ENCODE measurements at regions not wholly inside any gene's neighbourhood (a gene's known extent, or its start where the extent isn't known, plus 50 kb on each side); places are given as distances from the start of the nearest gene placed in this dataset.

DNA sequence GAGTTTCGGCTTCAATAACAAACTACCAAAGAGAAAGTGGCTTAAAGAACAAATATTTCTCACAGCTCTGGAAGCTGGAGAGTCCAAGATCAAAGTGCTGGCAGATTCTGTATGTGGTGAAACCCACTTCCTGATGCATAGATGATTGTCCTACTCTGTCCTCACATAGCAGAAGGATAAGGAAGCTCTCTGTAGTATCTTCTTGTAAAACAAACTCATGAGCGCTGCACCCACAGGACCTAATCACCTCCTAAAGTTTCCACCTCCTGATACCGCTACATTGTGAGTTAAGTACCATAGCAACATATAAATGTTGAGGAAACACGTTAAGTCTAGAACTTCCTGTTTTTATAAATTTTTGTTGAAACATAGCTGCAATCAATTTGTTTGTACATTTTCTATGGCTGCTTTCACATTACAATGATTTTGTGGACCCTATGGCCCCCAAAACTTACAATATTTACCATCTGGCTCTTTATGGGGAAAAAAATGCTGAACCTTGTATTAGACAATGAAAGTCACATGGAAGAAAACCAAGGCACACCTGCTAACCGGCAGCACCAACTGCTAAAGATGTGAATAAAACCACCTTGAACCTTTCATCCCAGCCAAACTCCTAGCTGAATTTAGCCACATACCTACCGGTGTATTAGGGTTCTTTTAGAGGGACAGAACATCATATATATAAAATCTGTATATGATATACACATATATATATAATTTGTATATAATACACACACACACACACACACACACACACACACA, 1423.4 kb downstream of the NCAM2 start:
- no peaks in the 10 kb centered on the region for H3K36me3 ChIP-seq (replicated peaks in 1 of 2; ENCODE audit: control insufficient read depth in 1 of 2, insufficient read depth in 2 of 2, low read length in 1 of 2)
- H2AFZ ChIP-seq (ENCODE audit: low read depth) = no peak overlapping the region
- 57% methylated on average over 6 of the region's 6 CpGs for WGBS (ENCODE audit: low lambda C conversion rate)
- H3K79me2 ChIP-seq (ENCODE audit: insufficient read depth) = no peaks in the 10 kb centered on the region
- H3K27me3 ChIP-seq (ENCODE audit: insufficient read depth) = no peaks in the 10 kb centered on the region
- no peaks in the 10 kb centered on the region; a peak in 1 of 4 replicates for H3K4me1 ChIP-seq (ENCODE audit: control insufficient read depth in 1 of 2, insufficient read depth in 2 of 2, low read depth in 1 of 2, low read length in 1 of 2)
- no peak for DNase-seq
- no peaks in the 10 kb centered on the region for H3F3A ChIP-seq (replicated peaks; ENCODE audit: insufficient read depth)
- H3K4me2 ChIP-seq = no peak overlapping the region
- H3K4me3 ChIP-seq (ENCODE audit: low read depth in 2 of 2, low read length in 1 of 2) = no peak overlapping the region
- ChIA-PET POLR2A (no interaction called here), CTCF (no interaction called here)
- H3K9me3 ChIP-seq = no peaks in the 10 kb centered on the region
- no peak overlapping the region for H3K27ac ChIP-seq (ENCODE audit: low read depth in 2 of 2, low read length in 1 of 2)
- TF ChIP-seq, protein P1, sequence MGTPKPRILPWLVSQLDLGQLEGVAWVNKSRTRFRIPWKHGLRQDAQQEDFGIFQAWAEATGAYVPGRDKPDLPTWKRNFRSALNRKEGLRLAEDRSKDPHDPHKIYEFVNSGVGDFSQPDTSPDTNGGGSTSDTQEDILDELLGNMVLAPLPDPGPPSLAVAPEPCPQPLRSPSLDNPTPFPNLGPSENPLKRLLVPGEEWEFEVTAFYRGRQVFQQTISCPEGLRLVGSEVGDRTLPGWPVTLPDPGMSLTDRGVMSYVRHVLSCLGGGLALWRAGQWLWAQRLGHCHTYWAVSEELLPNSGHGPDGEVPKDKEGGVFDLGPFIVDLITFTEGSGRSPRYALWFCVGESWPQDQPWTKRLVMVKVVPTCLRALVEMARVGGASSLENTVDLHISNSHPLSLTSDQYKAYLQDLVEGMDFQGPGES (IDR thresholded peaks at IDR 0.05; ENCODE audit: low read depth, low read length) = no peak
- no peak for TF ChIP-seq RCOR1 (IDR thresholded peaks at IDR 0.05; ENCODE audit: low read length)
- TF ChIP-seq NFIC (IDR thresholded peaks at IDR 0.05; ENCODE audit: borderline replicate concordance) = no peak
- TF ChIP-seq CHD2 (IDR thresholded peaks at IDR 0.05; ENCODE audit: low read length, partially characterized antibody) = no peak
- TF ChIP-seq FOXM1 (IDR thresholded peaks at IDR 0.05; ENCODE audit: low read depth) = no peak
- TF ChIP-seq, protein P2, sequence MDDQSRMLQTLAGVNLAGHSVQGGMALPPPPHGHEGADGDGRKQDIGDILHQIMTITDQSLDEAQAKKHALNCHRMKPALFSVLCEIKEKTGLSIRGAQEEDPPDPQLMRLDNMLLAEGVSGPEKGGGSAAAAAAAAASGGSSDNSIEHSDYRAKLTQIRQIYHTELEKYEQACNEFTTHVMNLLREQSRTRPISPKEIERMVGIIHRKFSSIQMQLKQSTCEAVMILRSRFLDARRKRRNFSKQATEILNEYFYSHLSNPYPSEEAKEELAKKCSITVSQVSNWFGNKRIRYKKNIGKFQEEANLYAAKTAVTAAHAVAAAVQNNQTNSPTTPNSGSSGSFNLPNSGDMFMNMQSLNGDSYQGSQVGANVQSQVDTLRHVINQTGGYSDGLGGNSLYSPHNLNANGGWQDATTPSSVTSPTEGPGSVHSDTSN (IDR thresholded peaks at IDR 0.05) = no peak
- TF ChIP-seq GABPA (IDR thresholded peaks at IDR 0.05; ENCODE audit: low read depth) = no peak
- TF ChIP-seq RAD21 (IDR thresholded peaks at IDR 0.05; ENCODE audit: low read length) = no peak
- TF ChIP-seq, protein P3, sequence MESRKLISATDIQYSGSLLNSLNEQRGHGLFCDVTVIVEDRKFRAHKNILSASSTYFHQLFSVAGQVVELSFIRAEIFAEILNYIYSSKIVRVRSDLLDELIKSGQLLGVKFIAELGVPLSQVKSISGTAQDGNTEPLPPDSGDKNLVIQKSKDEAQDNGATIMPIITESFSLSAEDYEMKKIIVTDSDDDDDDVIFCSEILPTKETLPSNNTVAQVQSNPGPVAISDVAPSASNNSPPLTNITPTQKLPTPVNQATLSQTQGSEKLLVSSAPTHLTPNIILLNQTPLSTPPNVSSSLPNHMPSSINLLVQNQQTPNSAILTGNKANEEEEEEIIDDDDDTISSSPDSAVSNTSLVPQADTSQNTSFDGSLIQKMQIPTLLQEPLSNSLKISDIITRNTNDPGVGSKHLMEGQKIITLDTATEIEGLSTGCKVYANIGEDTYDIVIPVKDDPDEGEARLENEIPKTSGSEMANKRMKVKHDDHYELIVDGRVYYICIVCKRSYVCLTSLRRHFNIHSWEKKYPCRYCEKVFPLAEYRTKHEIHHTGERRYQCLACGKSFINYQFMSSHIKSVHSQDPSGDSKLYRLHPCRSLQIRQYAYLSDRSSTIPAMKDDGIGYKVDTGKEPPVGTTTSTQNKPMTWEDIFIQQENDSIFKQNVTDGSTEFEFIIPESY (IDR thresholded peaks at IDR 0.05; ENCODE audit: borderline replicate concordance, low read depth) = no peak
- TF ChIP-seq ELF1 (IDR thresholded peaks at IDR 0.05) = no peak
- TF ChIP-seq NRF1 (IDR thresholded peaks at IDR 0.05; ENCODE audit: low read depth, low read length) = no peak
- no peak for TF ChIP-seq SMC3 (IDR thresholded peaks at IDR 0.05; ENCODE audit: low read depth, low read length)
- TF ChIP-seq, protein P4, sequence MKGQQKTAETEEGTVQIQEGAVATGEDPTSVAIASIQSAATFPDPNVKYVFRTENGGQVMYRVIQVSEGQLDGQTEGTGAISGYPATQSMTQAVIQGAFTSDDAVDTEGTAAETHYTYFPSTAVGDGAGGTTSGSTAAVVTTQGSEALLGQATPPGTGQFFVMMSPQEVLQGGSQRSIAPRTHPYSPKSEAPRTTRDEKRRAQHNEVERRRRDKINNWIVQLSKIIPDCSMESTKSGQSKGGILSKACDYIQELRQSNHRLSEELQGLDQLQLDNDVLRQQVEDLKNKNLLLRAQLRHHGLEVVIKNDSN (IDR thresholded peaks at IDR 0.05; ENCODE audit: borderline replicate concordance, low read depth) = no peak
- TF ChIP-seq JUND (IDR thresholded peaks at IDR 0.05) = no peak
- TF ChIP-seq FOSL2 (IDR thresholded peaks at IDR 0.05; ENCODE audit: borderline replicate concordance, low read depth) = no peak
- no peaks in the 10 kb centered on the region for H4K20me1 ChIP-seq (ENCODE audit: insufficient read depth)
- H3K9ac ChIP-seq = no peak overlapping the region
- no peaks in the 10 kb centered on the region for H3K9me2 ChIP-seq

All from SK-N-SH (cell line).